ENCODE measurements at regions not wholly inside any gene's neighbourhood (a gene's known extent, or its start where the extent isn't known, plus 50 kb on each side); places are given as distances from the start of the nearest gene placed in this dataset.

GRCh38 chr2:137873536-137874244 is 90.6 kb upstream of the HNMT start:
- H3K4me1 Mint-ChIP-seq (ENCODE audit: low read depth, unreplicated experiment): no peaks in the 10 kb centered on the region
- Histone ChIP-seq H3K4me2 (ENCODE audit: low read length) (no peak overlapping the region), H3K27ac (ENCODE audit: low read depth, low read length) (no peak overlapping the region), H3K9me3 (ENCODE audit: insufficient read depth, low read depth, low read length) (no peaks in the 10 kb centered on the region), H3K4me3 (ENCODE audit: insufficient read depth, low read depth, low read length) (no peak overlapping the region), H3K4me1 (ENCODE audit: insufficient read depth, low read length) (no peaks in the 10 kb centered on the region), H3K36me3 (ENCODE audit: insufficient read depth, low read length) (no peaks in the 10 kb centered on the region), H4K20me1 (ENCODE audit: insufficient read depth, low read length) (no peaks in the 10 kb centered on the region), H3K9ac (ENCODE audit: low read length) (no peak overlapping the region), H2AFZ (ENCODE audit: low read depth, low read length) (no peak overlapping the region), H3K79me2 (ENCODE audit: insufficient read depth, low read length) (no peaks in the 10 kb centered on the region), H3K27me3 (ENCODE audit: insufficient read depth, low read length) (no peaks in the 10 kb centered on the region)
- H3K27me3 Mint-ChIP-seq (ENCODE audit: low read depth, unreplicated experiment): no peaks in the 10 kb centered on the region
- DNase-seq (ENCODE audit: low read depth) (no peak), FAIRE-seq (no peak)
- TF ChIP-seq EZH2 (IDR thresholded peaks at IDR 0.05; ENCODE audit: insufficient read depth, low read length): no peak
- no peak for TF ChIP-seq CTCF (IDR thresholded peaks at IDR 0.05; ENCODE audit: insufficient read depth, low read depth, low read length)
- H3K9me3 Mint-ChIP-seq (ENCODE audit: unreplicated experiment): no peaks in the 10 kb centered on the region
- no peaks in the 10 kb centered on the region for H3K36me3 Mint-ChIP-seq (ENCODE audit: low read depth, unreplicated experiment)
- H3K27ac Mint-ChIP-seq (ENCODE audit: unreplicated experiment): no peak overlapping the region
- H3K4me3 Mint-ChIP-seq (ENCODE audit: unreplicated experiment): no peak overlapping the region

GRCh38 chr2:137879121-137879520 is 85.2 kb upstream of the HNMT start:
- FAIRE-seq (no peak), DNase-seq (ENCODE audit: low read depth) (no peak)
- no peak overlapping the region for H3K4me2 ChIP-seq (ENCODE audit: low read length)
- H3K9ac ChIP-seq (ENCODE audit: low read length): no peak overlapping the region
- TF ChIP-seq CTCF (IDR thresholded peaks at IDR 0.05; ENCODE audit: insufficient read depth, low read depth, low read length) (no peak), EZH2 (IDR thresholded peaks at IDR 0.05; ENCODE audit: insufficient read depth, low read length) (no peak)
- H3K4me1 ChIP-seq (ENCODE audit: insufficient read depth, low read length): no peaks in the 10 kb centered on the region
- H3K27ac ChIP-seq (ENCODE audit: low read depth, low read length): no peak overlapping the region
- no peaks in the 10 kb centered on the region for H3K4me1 Mint-ChIP-seq (ENCODE audit: low read depth, unreplicated experiment)
- H3K4me3 Mint-ChIP-seq (ENCODE audit: unreplicated experiment): no peak overlapping the region
- no peak overlapping the region for H3K27ac Mint-ChIP-seq (ENCODE audit: unreplicated experiment)
- H2AFZ ChIP-seq (ENCODE audit: low read depth, low read length): no peak overlapping the region
- no peak overlapping the region for H3K4me3 ChIP-seq (ENCODE audit: insufficient read depth, low read depth, low read length)
- peaks cover 3% of the 10 kb centered on the region for H3K27me3 Mint-ChIP-seq (ENCODE audit: low read depth, unreplicated experiment)
- H3K27me3 ChIP-seq (ENCODE audit: insufficient read depth, low read length): no peaks in the 10 kb centered on the region
- no peaks in the 10 kb centered on the region for H3K36me3 ChIP-seq (ENCODE audit: insufficient read depth, low read length)
- H3K9me3 ChIP-seq (ENCODE audit: insufficient read depth, low read depth, low read length): peaks cover 3% of the 10 kb centered on the region
- H3K79me2 ChIP-seq (ENCODE audit: insufficient read depth, low read length): no peaks in the 10 kb centered on the region
- H4K20me1 ChIP-seq (ENCODE audit: insufficient read depth, low read length): no peaks in the 10 kb centered on the region
- no peaks in the 10 kb centered on the region for H3K36me3 Mint-ChIP-seq (ENCODE audit: low read depth, unreplicated experiment)
- no peaks in the 10 kb centered on the region for H3K9me3 Mint-ChIP-seq (ENCODE audit: unreplicated experiment)

- no peak for DNase-seq (ENCODE audit: low read depth)
- Histone ChIP-seq H3K79me2 (ENCODE audit: insufficient read depth, low read length) (no peaks in the 10 kb centered on the region), H3K9ac (ENCODE audit: low read length) (no peak overlapping the region), H4K20me1 (ENCODE audit: insufficient read depth, low read length) (no peaks in the 10 kb centered on the region), H3K27me3 (ENCODE audit: insufficient read depth, low read length) (no peaks in the 10 kb centered on the region), H3K36me3 (ENCODE audit: insufficient read depth, low read length) (no peaks in the 10 kb centered on the region), H3K27ac (ENCODE audit: low read depth, low read length) (no peak overlapping the region), H2AFZ (ENCODE audit: low read depth, low read length) (no peak overlapping the region), H3K4me2 (ENCODE audit: low read length) (no peak overlapping the region), H3K4me1 (ENCODE audit: insufficient read depth, low read length) (no peaks in the 10 kb centered on the region), H3K9me3 (ENCODE audit: insufficient read depth, low read depth, low read length) (peaks cover 3% of the 10 kb centered on the region), H3K4me3 (ENCODE audit: insufficient read depth, low read depth, low read length) (no peak overlapping the region)
- Mint-ChIP-seq H3K36me3 (ENCODE audit: low read depth, unreplicated experiment) (no peaks in the 10 kb centered on the region), H3K27ac (ENCODE audit: unreplicated experiment) (no peak overlapping the region), H3K9me3 (ENCODE audit: unreplicated experiment) (no peaks in the 10 kb centered on the region), H3K27me3 (ENCODE audit: low read depth, unreplicated experiment) (peaks cover 3% of the 10 kb centered on the region), H3K4me3 (ENCODE audit: unreplicated experiment) (no peak overlapping the region), H3K4me1 (ENCODE audit: low read depth, unreplicated experiment) (no peaks in the 10 kb centered on the region)
- TF ChIP-seq EZH2 (IDR thresholded peaks at IDR 0.05; ENCODE audit: insufficient read depth, low read length) (no peak), CTCF (IDR thresholded peaks at IDR 0.05; ENCODE audit: insufficient read depth, low read depth, low read length) (no peak)
- FAIRE-seq: no peak
Observed at GRCh38 chr2:137881711-137882110, 82.6 kb upstream of the HNMT start.
